ENCODE measurements at regions not wholly inside any gene's neighbourhood (a gene's known extent, or its start where the extent isn't known, plus 50 kb on each side); places are given as distances from the start of the nearest gene placed in this dataset.

- no peak for TF ChIP-seq CTCF (conservative IDR thresholded peaks at IDR 0.05)
- no peak for TF ChIP-seq ZFX (IDR thresholded peaks at IDR 0.05)
Measured at GRCh38 chr9:80407220-80407619, 835.5 kb downstream of the TLE4 start.

Measured in C4-2B (cell line).